ENCODE measurements at regions not wholly inside any gene's neighbourhood (a gene's known extent, or its start where the extent isn't known, plus 50 kb on each side); places are given as distances from the start of the nearest gene placed in this dataset.

GRCh38 chr4:53752124-53752523, 160.8 kb upstream of the LNX1 start:
- DNase-seq (ENCODE audit: extremely low spot score in 2 of 2), result no peak
- Histone ChIP-seq H3K27me3 (no peaks in the 10 kb centered on the region), H3K4me3 (no peak overlapping the region), H3K4me1 (no peaks in the 10 kb centered on the region), H3K27ac (no peak overlapping the region), H3K9me3 (no peaks in the 10 kb centered on the region), H3K36me3 (no peaks in the 10 kb centered on the region)
- no peak for TF ChIP-seq POLR2A (IDR thresholded peaks at IDR 0.05)
- TF ChIP-seq POLR2AphosphoS5 (IDR thresholded peaks at IDR 0.05; ENCODE audit: insufficient read depth in 1 of 2, low read depth in 1 of 2), result no peak
- TF ChIP-seq CTCF (IDR thresholded peaks at IDR 0.05), result no peak
- intact Hi-C loops (cut with DNase I), result no loop called here

GRCh38 chr4:53748328-53748772, 157.1 kb upstream of the LNX1 start:
- TF ChIP-seq POLR2AphosphoS5 (IDR thresholded peaks at IDR 0.05; ENCODE audit: insufficient read depth in 1 of 2, low read depth in 1 of 2) (no peak), POLR2A (IDR thresholded peaks at IDR 0.05) (no peak), CTCF (IDR thresholded peaks at IDR 0.05) (no peak)
- no peak for DNase-seq (ENCODE audit: extremely low spot score in 2 of 2)
- Histone ChIP-seq H3K4me1 (no peaks in the 10 kb centered on the region), H3K9me3 (no peaks in the 10 kb centered on the region), H3K4me3 (no peak overlapping the region), H3K36me3 (no peaks in the 10 kb centered on the region), H3K27me3 (no peaks in the 10 kb centered on the region), H3K27ac (no peak overlapping the region)
- intact Hi-C loops (cut with DNase I), result no loop called here

- intact Hi-C loops (cut with DNase I), result no loop called here
- H3K9me3 ChIP-seq, result no peaks in the 10 kb centered on the region
- TF ChIP-seq POLR2AphosphoS5 (IDR thresholded peaks at IDR 0.05; ENCODE audit: insufficient read depth in 1 of 2, low read depth in 1 of 2) (no peak), CTCF (IDR thresholded peaks at IDR 0.05) (no peak), POLR2A (IDR thresholded peaks at IDR 0.05) (no peak)
- no peak for DNase-seq (ENCODE audit: extremely low spot score in 2 of 2)
- H3K27ac ChIP-seq, result no peak overlapping the region
- H3K36me3 ChIP-seq, result no peaks in the 10 kb centered on the region
- H3K4me3 ChIP-seq, result no peak overlapping the region
- H3K4me1 ChIP-seq, result no peaks in the 10 kb centered on the region
- H3K27me3 ChIP-seq, result no peaks in the 10 kb centered on the region
Observed at GRCh38 chr4:53747401-53747800, 156.1 kb upstream of the LNX1 start.

- no peaks in the 10 kb centered on the region for H3K4me1 ChIP-seq
- no peaks in the 10 kb centered on the region for H3K9me3 ChIP-seq
Observed at GRCh38 chr4:53744446-53745160, 153.3 kb upstream of the LNX1 start.

More at GRCh38 chr4:53744446-53745160, 153.3 kb upstream of the LNX1 start:
- no peaks in the 10 kb centered on the region for H3K36me3 ChIP-seq
- intact Hi-C loops (cut with DNase I), result no loop called here
- H3K4me3 ChIP-seq, result no peak overlapping the region
- DNase-seq (ENCODE audit: extremely low spot score in 2 of 2), result no peak
- no peak overlapping the region for H3K27ac ChIP-seq
- no peaks in the 10 kb centered on the region for H3K27me3 ChIP-seq
- TF ChIP-seq POLR2A (IDR thresholded peaks at IDR 0.05) (no peak), CTCF (IDR thresholded peaks at IDR 0.05) (no peak), POLR2AphosphoS5 (IDR thresholded peaks at IDR 0.05; ENCODE audit: insufficient read depth in 1 of 2, low read depth in 1 of 2) (no peak)
